Spinal cord (tissue), 9 donors: ENCODE measurements at regions not wholly inside any gene's neighbourhood (a gene's known extent, or its start where the extent isn't known, plus 50 kb on each side); places are given as distances from the start of the nearest gene placed in this dataset.
A peak's percentile ranks its signal among the peaks of the same experiment; 100 is the strongest.

ENCODE experiments used
- DNase-seq, 6 donors: peaks; one replicate each; pipeline versions ENCODE4 v3.0.0 to v3.0.0-alpha.2; 2013 to 2015; ENCODE audit warnings: low spot score in 6 of 6, low read depth in 4 of 6
- H3K27ac ChIP-seq: one replicate; pipeline ENCODE4 v1.5.1; 2013; ENCODE audit warnings: low read depth, low read length, control low read depth
- H3K27me3 ChIP-seq: one replicate; pipeline ENCODE4 v1.6.1; 2013; ENCODE audit warnings: low read length; ENCODE audit not compliant: control insufficient read depth, insufficient read depth
- H3K36me3 ChIP-seq: one replicate; pipeline ENCODE4 v1.6.1; 2013; ENCODE audit warnings: low read length; ENCODE audit not compliant: control insufficient read depth, insufficient read depth
- H3K4me1 ChIP-seq: one replicate; pipeline ENCODE4 v1.6.1; 2013; ENCODE audit warnings: low read length; ENCODE audit not compliant: control insufficient read depth, insufficient read depth
- H3K4me3 ChIP-seq: one replicate; pipeline ENCODE4 v1.5.1; 2013; ENCODE audit warnings: low read depth, low read length, control low read depth
- H3K9me3 ChIP-seq: one replicate; pipeline ENCODE4 v1.6.1; 2013; ENCODE audit warnings: low read length; ENCODE audit not compliant: control insufficient read depth, insufficient read depth
- WGBS: methylation state at CpG from one replicate; pipeline ENCODE4 v1.1.5; 2013; ENCODE audit warnings: missing lambda C conversion rate; ENCODE audit not compliant: insufficient coverage; 5-methylcytosine and 5-hydroxymethylcytosine counted together
- donor health status: healthy.

DNA sequence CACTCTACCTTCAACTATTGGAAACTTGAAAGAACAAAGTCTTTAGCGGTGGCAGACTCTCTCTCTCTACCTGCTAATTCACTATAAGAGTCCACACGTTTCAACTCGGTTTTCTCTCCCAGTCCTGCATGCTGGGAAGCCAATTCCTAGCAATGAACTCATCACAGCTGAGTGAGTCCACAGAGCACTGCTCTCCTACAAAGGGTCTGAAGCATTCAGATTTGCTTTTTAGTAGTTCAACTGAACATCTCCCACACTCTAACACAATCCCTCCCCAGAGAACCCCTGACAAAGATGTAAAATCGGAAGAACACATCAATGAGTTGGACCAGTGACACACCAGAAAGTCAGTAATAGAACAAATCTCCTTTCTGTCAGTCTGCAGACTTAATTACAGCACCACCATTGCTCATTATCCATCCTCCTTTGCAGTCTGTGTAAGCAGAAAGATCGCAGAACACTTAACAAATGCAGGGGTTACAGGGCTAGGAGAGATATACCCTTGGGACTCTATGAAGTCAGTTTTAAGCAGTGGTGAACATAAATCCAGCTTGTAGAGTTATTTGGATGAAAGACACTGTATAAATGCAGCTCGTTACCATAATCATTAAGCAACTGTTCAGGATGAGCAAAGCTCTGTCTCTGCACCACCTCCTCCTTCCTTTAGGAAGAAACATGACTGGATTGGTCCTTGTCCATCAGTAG, 353.4 kb upstream of the GRIA1 start:
- peak in 1 of 6 donors; percentile 69 for DNase-seq
- Histone ChIP-seq H3K27ac (no peak overlapping the region), H3K27me3 (no peaks in the 10 kb centered on the region), H3K36me3 (no peaks in the 10 kb centered on the region), H3K4me3 (no peak overlapping the region), H3K4me1 (no peaks in the 10 kb centered on the region), H3K9me3 (no peaks in the 10 kb centered on the region)
- WGBS = 67% methylated on average over 5 of the region's 6 CpGs

DNA sequence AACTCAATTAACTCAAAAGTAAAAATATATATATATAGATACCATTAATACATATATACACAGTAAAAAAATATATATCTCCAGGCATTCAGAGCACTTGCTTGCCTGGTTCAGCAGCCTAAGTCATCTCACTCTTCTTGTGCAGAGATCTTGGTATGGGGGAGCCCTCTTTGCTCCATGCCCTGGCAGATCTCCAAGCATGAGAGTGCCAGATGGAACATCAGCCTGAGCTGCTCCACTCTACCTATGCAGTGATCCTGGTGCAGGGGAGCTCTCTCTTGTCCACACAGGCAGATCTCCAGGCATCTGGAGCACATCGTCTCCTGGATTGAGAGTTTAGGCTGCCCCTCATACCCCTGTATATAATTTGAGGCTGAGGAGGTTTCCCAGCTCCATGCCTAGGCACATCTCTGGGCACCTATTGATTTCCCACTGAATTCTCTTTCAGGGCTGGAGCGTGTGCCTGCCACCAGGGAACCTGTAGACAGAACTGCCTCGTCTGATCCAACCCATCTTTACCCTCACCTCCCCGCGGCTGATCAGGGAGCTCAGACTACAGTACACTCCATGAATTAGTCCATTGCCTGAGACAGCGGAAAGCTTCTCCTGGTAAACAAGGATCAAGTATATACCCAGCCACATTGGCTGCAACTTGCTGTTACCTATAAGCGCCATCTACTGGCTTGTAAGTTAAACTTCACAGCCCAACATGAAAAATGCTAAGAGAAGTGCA, 342.4 kb upstream of the GRIA1 start:
- peak in 2 of 6 donors; percentile 26 to 54 for DNase-seq
- H3K4me1 ChIP-seq = no peaks in the 10 kb centered on the region
- H3K27me3 ChIP-seq = no peaks in the 10 kb centered on the region
- H3K9me3 ChIP-seq = peaks cover 3% of the 10 kb centered on the region
- no peaks in the 10 kb centered on the region for H3K36me3 ChIP-seq
- H3K4me3 ChIP-seq = no peak overlapping the region
- WGBS = 32% methylated on average over 6 of the region's 7 CpGs
- H3K27ac ChIP-seq = no peak overlapping the region

GRCh38 chr5:153148624-153148976, 341.9 kb upstream of the GRIA1 start:
- no peak for DNase-seq
- no peak overlapping the region for H3K27ac ChIP-seq
- H3K4me3 ChIP-seq = no peak overlapping the region
- H3K4me1 ChIP-seq = no peaks in the 10 kb centered on the region
- no peaks in the 10 kb centered on the region for H3K36me3 ChIP-seq
- H3K27me3 ChIP-seq = no peaks in the 10 kb centered on the region
- H3K9me3 ChIP-seq = peaks cover 3% of the 10 kb centered on the region
- WGBS = no CpG with 5 or more reads among the region's 4 CpGs

DNA sequence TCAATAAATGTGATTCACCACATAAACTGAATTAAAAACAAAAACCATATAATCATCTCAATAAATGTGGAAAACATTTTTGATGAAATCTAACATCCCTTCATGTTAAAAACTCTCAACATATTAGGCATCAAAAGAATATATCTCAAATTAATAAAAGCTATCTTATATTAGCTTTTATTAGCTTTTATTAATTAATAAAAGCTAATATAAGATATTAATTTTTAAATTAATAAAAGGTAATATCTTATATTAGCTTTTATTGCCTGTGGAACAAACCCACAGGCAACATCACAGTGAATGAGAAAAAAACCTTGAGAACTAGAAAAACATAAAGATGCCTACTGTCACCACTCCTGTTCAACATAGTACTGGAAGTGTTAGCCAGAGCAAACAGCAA, 338.9 kb upstream of the GRIA1 start:
- H3K4me1 ChIP-seq = no peaks in the 10 kb centered on the region
- DNase-seq = no peak
- no peak overlapping the region for H3K4me3 ChIP-seq
- H3K27ac ChIP-seq = no peak overlapping the region
- no peaks in the 10 kb centered on the region for H3K27me3 ChIP-seq
- H3K9me3 ChIP-seq = no peaks in the 10 kb centered on the region
- H3K36me3 ChIP-seq = no peaks in the 10 kb centered on the region

GRCh38 chr5:153153086-153153485, 337.4 kb upstream of the GRIA1 start:
- H3K4me3 ChIP-seq = no peak overlapping the region
- H3K27ac ChIP-seq = no peak overlapping the region
- no peaks in the 10 kb centered on the region for H3K9me3 ChIP-seq
- H3K4me1 ChIP-seq = no peaks in the 10 kb centered on the region
- DNase-seq = no peak
- no peaks in the 10 kb centered on the region for H3K36me3 ChIP-seq
- no peaks in the 10 kb centered on the region for H3K27me3 ChIP-seq
- WGBS = no CpG with 5 or more reads among the region's 1 CpG

GRCh38 chr5:153157156-153157555, 333.3 kb upstream of the GRIA1 start:
- no peak for DNase-seq
- no peak overlapping the region for H3K27ac ChIP-seq

DNA sequence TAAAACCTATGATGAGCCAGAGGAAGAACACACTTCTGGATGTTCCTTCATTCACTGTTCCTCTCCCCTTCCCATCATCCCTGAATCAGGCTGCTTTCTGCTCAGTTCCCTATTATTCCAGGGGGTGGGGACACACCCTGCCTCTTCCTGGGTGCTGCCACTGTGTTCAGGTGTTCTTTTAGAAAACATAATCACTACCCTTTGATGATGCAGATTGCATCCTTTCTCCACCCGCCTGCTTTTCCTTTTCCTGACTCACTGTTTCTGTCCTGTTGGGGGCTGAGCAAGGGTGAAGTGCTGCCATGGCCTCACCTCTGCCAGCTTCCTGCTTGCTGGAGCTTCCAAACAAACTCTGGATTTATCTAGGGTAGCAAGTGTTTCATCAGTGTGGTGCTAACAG, 331.9 kb upstream of the GRIA1 start:
- Histone ChIP-seq H3K4me3 (no peak overlapping the region), H3K9me3 (no peaks in the 10 kb centered on the region), H3K4me1 (no peaks in the 10 kb centered on the region), H3K36me3 (no peaks in the 10 kb centered on the region), H3K27ac (no peak overlapping the region), H3K27me3 (no peaks in the 10 kb centered on the region)
- no peak for DNase-seq
- WGBS = 40% methylated on average over 1 of the region's 1 CpG

More at GRCh38 chr5:153157156-153157555, 333.3 kb upstream of the GRIA1 start:
- H3K4me1 ChIP-seq = no peaks in the 10 kb centered on the region
- H3K36me3 ChIP-seq = no peaks in the 10 kb centered on the region
- WGBS = 100% methylated on average over 1 of the region's 1 CpG
- H3K4me3 ChIP-seq = no peak overlapping the region
- no peaks in the 10 kb centered on the region for H3K9me3 ChIP-seq
- no peaks in the 10 kb centered on the region for H3K27me3 ChIP-seq

GRCh38 chr5:153159616-153160015, 330.9 kb upstream of the GRIA1 start:
- no peak overlapping the region for H3K4me3 ChIP-seq

GRCh38 chr5:153168241-153168640, 322.2 kb upstream of the GRIA1 start:
- H3K36me3 ChIP-seq = no peaks in the 10 kb centered on the region
- H3K9me3 ChIP-seq = no peaks in the 10 kb centered on the region
- H3K27me3 ChIP-seq = no peaks in the 10 kb centered on the region
- no peak for DNase-seq
- no peak overlapping the region for H3K4me3 ChIP-seq
- no peak overlapping the region for H3K27ac ChIP-seq
- H3K4me1 ChIP-seq = no peaks in the 10 kb centered on the region
- 73% methylated on average over 1 of the region's 1 CpG for WGBS

More at GRCh38 chr5:153159616-153160015, 330.9 kb upstream of the GRIA1 start:
- 61% methylated on average over 3 of the region's 3 CpGs for WGBS
- no peak for DNase-seq
- H3K36me3 ChIP-seq = no peaks in the 10 kb centered on the region
- H3K27ac ChIP-seq = no peak overlapping the region
- no peaks in the 10 kb centered on the region for H3K4me1 ChIP-seq
- no peaks in the 10 kb centered on the region for H3K27me3 ChIP-seq
- no peaks in the 10 kb centered on the region for H3K9me3 ChIP-seq

GRCh38 chr5:153187503-153187902, 303.0 kb upstream of the GRIA1 start:
- no peak for DNase-seq
- H3K9me3 ChIP-seq = no peaks in the 10 kb centered on the region
- no CpG with 5 or more reads among the region's 1 CpG for WGBS
- no peaks in the 10 kb centered on the region for H3K36me3 ChIP-seq
- no peak overlapping the region for H3K27ac ChIP-seq
- no peak overlapping the region for H3K4me3 ChIP-seq
- H3K27me3 ChIP-seq = no peaks in the 10 kb centered on the region
- no peaks in the 10 kb centered on the region for H3K4me1 ChIP-seq
